NCI-H2107 treated with DMSO at 0.1 percent for 48 hours (cell line): ENCODE measurements at regions not wholly inside any gene's neighbourhood (a gene's known extent, or its start where the extent isn't known, plus 50 kb on each side); places are given as distances from the start of the nearest gene placed in this dataset.

Source experiments
- DNase-seq: peaks from one replicate; lab custom pipeline; 2025; ENCODE audit not compliant: unreplicated experiment; lab: John Stamatoyannopoulos, UW

GRCh38 chr13:61738236-61738750, 322.6 kb upstream of the PCDH20 start:
- DNase-seq, result no peak

- DNase-seq, result no peak
Observed at GRCh38 chr13:61734683-61735082, 319.0 kb upstream of the PCDH20 start.

- no peak for DNase-seq
Observed at GRCh38 chr13:61728471-61728870, 312.8 kb upstream of the PCDH20 start.

- no peak for DNase-seq
Observed at GRCh38 chr13:61727767-61728166, 312.1 kb upstream of the PCDH20 start.

GRCh38 chr13:61725806-61726205, 310.2 kb upstream of the PCDH20 start:
- no peak for DNase-seq

- DNase-seq, result no peak
Observed at GRCh38 chr13:61722119-61722518, 306.5 kb upstream of the PCDH20 start.

- no peak for DNase-seq
Observed at GRCh38 chr13:61712621-61713020, 297.0 kb upstream of the PCDH20 start.

GRCh38 chr13:61709258-61709657, 293.6 kb upstream of the PCDH20 start:
- DNase-seq, result no peak

- no peak for DNase-seq
Observed at GRCh38 chr13:61706899-61707298, 291.2 kb upstream of the PCDH20 start.

GRCh38 chr13:61700620-61701019, 285.0 kb upstream of the PCDH20 start:
- no peak for DNase-seq

GRCh38 chr13:61700181-61700580, 284.5 kb upstream of the PCDH20 start:
- DNase-seq, result no peak

- no peak for DNase-seq
Observed at GRCh38 chr13:61696676-61697075, 281.0 kb upstream of the PCDH20 start.

GRCh38 chr13:61695147-61695546, 279.5 kb upstream of the PCDH20 start:
- no peak for DNase-seq

- DNase-seq, result no peak
Observed at GRCh38 chr13:61692691-61693090, 277.0 kb upstream of the PCDH20 start.

- no peak for DNase-seq
Observed at GRCh38 chr13:61685682-61686012, 270.0 kb upstream of the PCDH20 start.

- DNase-seq, result no peak
Observed at GRCh38 chr13:61684976-61685681, 269.5 kb upstream of the PCDH20 start.

- DNase-seq, result no peak
Observed at GRCh38 chr13:61672756-61673155, 257.1 kb upstream of the PCDH20 start.

GRCh38 chr13:61670384-61671161, 254.9 kb upstream of the PCDH20 start:
- DNase-seq, result no peak

- no peak for DNase-seq
Observed at GRCh38 chr13:61664801-61665705, 249.4 kb upstream of the PCDH20 start.

GRCh38 chr13:61654481-61654880, 238.8 kb upstream of the PCDH20 start:
- DNase-seq, result no peak

- DNase-seq, result no peak
Observed at GRCh38 chr13:61648547-61648946, 232.9 kb upstream of the PCDH20 start.
